SK-N-SH treated with all-trans-retinoic acid at 6 μM for 48 hours (cell line): ENCODE measurements at regions not wholly inside any gene's neighbourhood (a gene's known extent, or its start where the extent isn't known, plus 50 kb on each side); places are given as distances from the start of the nearest gene placed in this dataset.

ENCODE experiments used
- ATAC-seq: fragments of 200-7000 bp; cut with Tn5 transposase; 3 replicates; pipeline ENCODE4 v1.9.1; 2020; ENCODE audit warnings: mild to moderate bottlenecking, moderate library complexity
- BACH2 ChIP-seq: fragments of 250-450 bp; sonication (Bioruptor Pico); IDR thresholded peaks from 2 replicates; pipeline ENCODE4 v1.9.0; 2021; ENCODE audit warnings: mild to moderate bottlenecking, borderline replicate concordance
- CSDC2 ChIP-seq: fragments of 250-450 bp; sonication (Bioruptor Pico); IDR thresholded peaks from 2 replicates; pipeline ENCODE4 v1.5.0; 2020; ENCODE audit warnings: mild to moderate bottlenecking, moderate library complexity
- ESRRG ChIP-seq: fragments of 250-450 bp; sonication (Bioruptor Pico); IDR thresholded peaks from 2 replicates; pipeline ENCODE4 v1.6.1; 2021; ENCODE audit warnings: mild to moderate bottlenecking
- GLIS3 ChIP-seq: fragments of 250-450 bp; sonication (Bioruptor Pico); IDR thresholded peaks from 2 replicates; pipeline ENCODE4 v1.5.0; 2020; ENCODE audit warnings: mild to moderate bottlenecking, moderate library complexity
- ISL1 ChIP-seq: fragments of 250-450 bp; sonication (Bioruptor Pico); IDR thresholded peaks from 2 replicates; pipeline ENCODE4 v2.1.2; 2022; ENCODE audit warnings: mild to moderate bottlenecking, moderate library complexity
- OSR1 ChIP-seq: fragments of 250-450 bp; sonication (Bioruptor Pico); IDR thresholded peaks from 2 replicates; pipeline ENCODE4 v1.8.0; 2022; ENCODE audit warnings: moderate library complexity, mild to moderate bottlenecking, inconsistent platforms
- PATZ1 ChIP-seq: fragments of 250-450 bp; sonication (Bioruptor Pico); IDR thresholded peaks from 2 replicates; pipeline ENCODE4 v1.8.0; 2020; ENCODE audit warnings: mild to moderate bottlenecking, moderate library complexity, borderline replicate concordance
- POU6F1 ChIP-seq: fragments of 250-450 bp; sonication (Bioruptor Pico); IDR thresholded peaks from 2 replicates; pipeline ENCODE4 v1.8.0; 2021; ENCODE audit warnings: low read depth, mild to moderate bottlenecking, moderate library complexity, borderline replicate concordance
- PPARA ChIP-seq: fragments of 250-450 bp; sonication (Bioruptor Pico); IDR thresholded peaks from 2 replicates; pipeline ENCODE4 v1.5.0; 2020; ENCODE audit warnings: mild to moderate bottlenecking, borderline replicate concordance
- RARB ChIP-seq: fragments of 250-450 bp; sonication (Bioruptor Pico); IDR thresholded peaks from 2 replicates; pipeline ENCODE4 v1.8.0; 2021; ENCODE audit warnings: mild to moderate bottlenecking, moderate library complexity
- SNAI2 ChIP-seq: fragments of 250-450 bp; sonication (Bioruptor Pico); IDR thresholded peaks from 2 replicates; pipeline ENCODE4 v1.5.0; 2020; ENCODE audit warnings: mild to moderate bottlenecking, moderate library complexity
- TCF4 ChIP-seq: fragments of 250-450 bp; sonication (Bioruptor Pico); IDR thresholded peaks from 2 replicates; pipeline ENCODE4 v1.8.0; 2021; ENCODE audit warnings: mild to moderate bottlenecking, moderate library complexity, borderline replicate concordance
- TOX ChIP-seq: fragments of 250-450 bp; sonication (Bioruptor Pico); IDR thresholded peaks from 2 replicates; pipeline ENCODE4 v1.8.0; 2021; ENCODE audit warnings: mild to moderate bottlenecking, moderate library complexity, borderline replicate concordance
- TSHZ2 ChIP-seq: fragments of 250-450 bp; sonication (Bioruptor Pico); IDR thresholded peaks from 2 replicates; pipeline ENCODE4 v1.5.0; 2020; ENCODE audit warnings: mild to moderate bottlenecking, moderate library complexity
- ZC3H10 ChIP-seq: fragments of 250-450 bp; sonication (Bioruptor Pico); IDR thresholded peaks from 2 replicates; pipeline ENCODE4 v1.5.1; 2021; ENCODE audit warnings: mild to moderate bottlenecking, moderate library complexity
- ZFP3 ChIP-seq: fragments of 250-450 bp; sonication (Bioruptor Pico); IDR thresholded peaks from 2 replicates; pipeline ENCODE4 v1.5.0; 2020; ENCODE audit warnings: mild to moderate bottlenecking, moderate library complexity
- ZFP30 ChIP-seq: fragments of 450-650 bp; formaldehyde crosslinking; IDR thresholded peaks from 2 replicates; pipeline ENCODE4 v1.5.0; 2022; ENCODE audit warnings: mild to moderate bottlenecking, moderate library complexity
- ZNF565 ChIP-seq: fragments of 450-650 bp; formaldehyde crosslinking; conservative IDR thresholded peaks from 2 replicates; pipeline ENCODE4 v1.5.0; 2020; ENCODE audit warnings: low read depth, mild to moderate bottlenecking, moderate library complexity
- ZNF70 ChIP-seq: fragments of 450-650 bp; formaldehyde crosslinking; IDR thresholded peaks from 2 replicates; pipeline ENCODE4 v1.5.0; 2020; ENCODE audit warnings: mild to moderate bottlenecking, moderate library complexity
- ZNF8 ChIP-seq: fragments of 450-650 bp; formaldehyde crosslinking; IDR thresholded peaks from 2 replicates; pipeline ENCODE4 v1.5.0; 2020; ENCODE audit warnings: mild to moderate bottlenecking, moderate library complexity
- TF ChIP-seq, protein P1 (sequence below): fragments of 250-450 bp; sonication (Bioruptor Pico); IDR thresholded peaks from 2 replicates; pipeline ENCODE4 v1.5.1; 2021; ENCODE audit warnings: mild to moderate bottlenecking, moderate library complexity
- TF ChIP-seq, protein P2 (sequence below): fragments of 250-450 bp; sonication (Bioruptor Pico); IDR thresholded peaks from 2 replicates; pipeline ENCODE4 v1.5.1; 2020; ENCODE audit warnings: low read depth, mild to moderate bottlenecking, moderate library complexity

DNA sequence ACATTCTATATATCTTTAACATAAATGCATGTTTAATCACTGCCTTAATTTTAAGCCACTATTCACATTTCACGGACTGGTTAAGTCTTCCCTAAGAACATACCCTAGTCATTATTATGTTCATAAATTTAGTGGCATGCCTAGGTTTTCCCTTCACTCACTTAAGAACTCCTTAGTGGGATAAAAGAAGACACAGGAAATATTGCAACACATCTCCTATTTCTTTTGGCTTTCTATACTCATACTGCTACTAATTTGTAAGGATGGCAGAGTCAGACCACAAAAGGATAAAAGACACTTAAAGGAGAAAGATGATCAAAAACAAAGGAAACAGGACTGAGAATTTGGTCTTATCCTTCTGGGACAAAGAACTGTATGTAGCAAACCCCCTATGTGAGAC, 951.4 kb downstream of the SORCS3 start:
- TF ChIP-seq PPARA (CRISPR knock-in tag), result no peak
- no peak for TF ChIP-seq ESRRG (CRISPR knock-in tag)
- no peak for TF ChIP-seq ZC3H10 (CRISPR knock-in tag)
- no peak for TF ChIP-seq CSDC2
- ATAC-seq, result no peak

GRCh38 chr10:105586451-105587098, 945.5 kb downstream of the SORCS3 start:
- no peak for ATAC-seq
- no peak for TF ChIP-seq TOX (CRISPR knock-in tag)
- TF ChIP-seq PATZ1 (CRISPR knock-in tag), result no peak
- TF ChIP-seq SNAI2 (CRISPR knock-in tag), result no peak
- TF ChIP-seq ZFP30, result no peak
- no peak for TF ChIP-seq ZFP3

GRCh38 chr10:105585753-105586152, 944.7 kb downstream of the SORCS3 start:
- ATAC-seq, result no peak
- TF ChIP-seq, protein P1, sequence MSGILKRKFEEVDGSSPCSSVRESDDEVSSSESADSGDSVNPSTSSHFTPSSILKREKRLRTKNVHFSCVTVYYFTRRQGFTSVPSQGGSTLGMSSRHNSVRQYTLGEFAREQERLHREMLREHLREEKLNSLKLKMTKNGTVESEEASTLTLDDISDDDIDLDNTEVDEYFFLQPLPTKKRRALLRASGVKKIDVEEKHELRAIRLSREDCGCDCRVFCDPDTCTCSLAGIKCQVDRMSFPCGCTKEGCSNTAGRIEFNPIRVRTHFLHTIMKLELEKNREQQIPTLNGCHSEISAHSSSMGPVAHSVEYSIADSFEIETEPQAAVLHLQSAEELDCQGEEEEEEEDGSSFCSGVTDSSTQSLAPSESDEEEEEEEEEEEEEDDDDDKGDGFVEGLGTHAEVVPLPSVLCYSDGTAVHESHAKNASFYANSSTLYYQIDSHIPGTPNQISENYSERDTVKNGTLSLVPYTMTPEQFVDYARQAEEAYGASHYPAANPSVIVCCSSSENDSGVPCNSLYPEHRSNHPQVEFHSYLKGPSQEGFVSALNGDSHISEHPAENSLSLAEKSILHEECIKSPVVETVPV, result no peak
- TF ChIP-seq TSHZ2 (CRISPR knock-in tag) (no peak), PPARA (CRISPR knock-in tag) (no peak), RARB (CRISPR knock-in tag) (no peak)

DNA sequence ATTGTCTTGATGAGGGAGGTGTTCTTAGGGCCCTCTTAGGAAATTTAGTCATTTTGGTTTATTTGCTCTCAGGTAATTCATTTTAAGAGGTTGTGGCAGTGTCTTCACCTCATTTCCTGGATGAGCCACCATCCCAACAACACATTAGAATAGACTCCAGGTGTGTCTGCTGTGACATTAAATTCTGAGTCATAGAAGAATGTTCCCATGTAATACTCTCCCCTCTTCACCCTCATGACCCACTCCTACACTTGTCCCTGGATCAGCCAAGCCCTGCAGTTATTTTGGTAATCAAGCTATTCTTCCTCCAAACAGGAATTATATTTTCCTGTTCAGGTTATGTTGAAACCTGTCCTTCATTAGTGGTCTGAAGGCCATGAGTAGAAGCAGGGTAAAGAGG, 944.1 kb downstream of the SORCS3 start:
- no peak for ATAC-seq
- TF ChIP-seq GLIS3 (CRISPR knock-in tag) (no peak), ZFP3 (no peak), ISL1 (CRISPR knock-in tag) (no peak), POU6F1 (no peak), CSDC2 (no peak), ZC3H10 (CRISPR knock-in tag) (no peak), ZNF70 (CRISPR knock-in tag) (no peak), RARB (CRISPR knock-in tag) (no peak), PPARA (CRISPR knock-in tag) (no peak)
- TF ChIP-seq, protein P2, sequence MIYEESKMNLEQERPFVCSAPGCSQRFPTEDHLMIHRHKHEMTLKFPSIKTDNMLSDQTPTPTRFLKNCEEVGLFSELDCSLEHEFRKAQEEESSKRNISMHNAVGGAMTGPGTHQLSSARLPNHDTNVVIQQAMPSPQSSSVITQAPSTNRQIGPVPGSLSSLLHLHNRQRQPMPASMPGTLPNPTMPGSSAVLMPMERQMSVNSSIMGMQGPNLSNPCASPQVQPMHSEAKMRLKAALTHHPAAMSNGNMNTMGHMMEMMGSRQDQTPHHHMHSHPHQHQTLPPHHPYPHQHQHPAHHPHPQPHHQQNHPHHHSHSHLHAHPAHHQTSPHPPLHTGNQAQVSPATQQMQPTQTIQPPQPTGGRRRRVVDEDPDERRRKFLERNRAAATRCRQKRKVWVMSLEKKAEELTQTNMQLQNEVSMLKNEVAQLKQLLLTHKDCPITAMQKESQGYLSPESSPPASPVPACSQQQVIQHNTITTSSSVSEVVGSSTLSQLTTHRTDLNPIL (CRISPR knock-in tag), result no peak

GRCh38 chr10:105579112-105579511, 938.0 kb downstream of the SORCS3 start:
- TF ChIP-seq OSR1 (no peak), ZFP3 (no peak), PPARA (CRISPR knock-in tag) (no peak), BACH2 (CRISPR knock-in tag) (no peak), TCF4 (CRISPR knock-in tag) (no peak), ZNF70 (CRISPR knock-in tag) (no peak), CSDC2 (no peak), ZNF8 (CRISPR knock-in tag) (no peak), ZC3H10 (CRISPR knock-in tag) (no peak), RARB (CRISPR knock-in tag) (no peak), TOX (CRISPR knock-in tag) (no peak), ESRRG (CRISPR knock-in tag) (no peak), POU6F1 (no peak), ZNF565 (CRISPR knock-in tag) (no peak), SNAI2 (CRISPR knock-in tag) (no peak), ZFP30 (no peak)
- TF ChIP-seq, protein P2 (CRISPR knock-in tag), result no peak
- no peak for ATAC-seq
